HCT116 (cell line): ENCODE measurements at regions not wholly inside any gene's neighbourhood (a gene's known extent, or its start where the extent isn't known, plus 50 kb on each side); places are given as distances from the start of the nearest gene placed in this dataset.

Source experiments
- ATAC-seq: fragments of 200-7000 bp; cut with Tn5 transposase; 2 replicates; pipeline ENCODE4 v1.9.1; 2020; ENCODE audit warnings: mild to moderate bottlenecking, moderate library complexity
- BruUV-seq: library from RNA; stranded (reverse); fragments of 400-500 nt; replicated peaks from 2 replicates; lab custom pipeline; 2021; lab: Mats Ljungman, UMichigan
- CTCF ChIA-PET: fragments of 300-600 bp; sonication (Branson Sonifier 250); formaldehyde crosslinking; loops from one replicate; lab custom pipeline; 2021; ENCODE audit warnings: antibody characterized with exemption; lab: Charles Lee
- POLR2A ChIA-PET: fragments of 300-600, 350-600 bp; sonication (Branson Sonifier 250); formaldehyde crosslinking; loops from one replicate; lab custom pipeline; 2021; ENCODE audit warnings: antibody characterized with exemption; lab: Charles Lee
- RAD21 ChIA-PET, 2 experiments: fragments of 300-600 bp; sonication (Branson Sonifier 250); formaldehyde crosslinking; loops; one replicate each; lab custom pipeline; 2023; ENCODE audit warnings: low total read pairs in 2 of 2; ENCODE audit not compliant: uncharacterized antibody in 2 of 2, unreplicated experiment in 2 of 2, low non-redundant PET in 1 of 2; lab: Charles Lee
- DNase-seq: peaks from one replicate; pipeline ENCODE4 v3.0.0-alpha.2; 2010; ENCODE audit warnings: low read depth, low spot score
- H2AFZ ChIP-seq: fragments of 200-600 bp; shearing (Covaris generic), sonication (generic); 2 replicates; pipeline ENCODE4 v1.6.1; 2017; ENCODE audit warnings: low read depth, mixed run types, mixed read lengths, antibody characterized with exemption, low read length; ENCODE audit not compliant: poor library complexity, severe bottlenecking
- H3K27ac ChIP-seq: 2 replicates; pipeline ENCODE4 v1.5.1; 2012; ENCODE audit warnings: low read depth, low read length
- H3K27me3 ChIP-seq: fragments of 200-600 bp; sonication (generic); 2 replicates; pipeline ENCODE4 v1.6.1; 2016; ENCODE audit warnings: mixed run types, low read length, mixed read lengths; ENCODE audit not compliant: insufficient read depth
- H3K36me3 ChIP-seq, 2 experiments: fragments of 200-500 bp in 1 of 2; fragments of 200-600 bp in 1 of 2; sonication (Bioruptor generic) in 1 of 2; sonication (generic) in 1 of 2; 2 replicates each; pipeline versions ENCODE4 v1.5.1 to v1.6.1; 2014 to 2016; ENCODE audit warnings: low read length in 2 of 2, inconsistent platforms in 1 of 2, mixed read lengths in 1 of 2, mixed run types in 1 of 2; ENCODE audit not compliant: insufficient read depth in 2 of 2, control insufficient read depth in 1 of 2
- H3K4me1 ChIP-seq, 2 experiments: fragments of 200-600 bp in 1 of 2; sonication (generic) in 1 of 2; 2 replicates each; pipeline versions ENCODE4 v1.5.1 to v1.6.1; 2012 to 2017; ENCODE audit warnings: low read length in 2 of 2, inconsistent platforms in 1 of 2, mild to moderate bottlenecking in 1 of 2, mixed read lengths in 1 of 2, mixed run types in 1 of 2, moderate library complexity in 1 of 2; ENCODE audit not compliant: insufficient read depth in 2 of 2, control insufficient read depth in 1 of 2
- H3K4me2 ChIP-seq: fragments of 200-600 bp; sonication (generic); 2 replicates; pipeline ENCODE4 v1.6.1; 2017; ENCODE audit warnings: mixed run types, low read length, mixed read lengths
- H3K4me3 ChIP-seq, 2 experiments: fragments of 200-600 bp in 1 of 2; sonication (generic) in 1 of 2; replicated peaks in 1 of 2; 2 replicates each; pipeline ENCODE4 v1.5.1; 2011 to 2016; ENCODE audit warnings: low read length in 2 of 2, control low read depth in 1 of 2, low read depth in 1 of 2, mild to moderate bottlenecking in 1 of 2, mixed read lengths in 1 of 2, mixed run types in 1 of 2
- H3K79me2 ChIP-seq: fragments of 200-600 bp; sonication (generic); 2 replicates; pipeline ENCODE4 v1.6.1; 2017; ENCODE audit warnings: mild to moderate bottlenecking, mixed run types, low read length, moderate library complexity, mixed read lengths; ENCODE audit not compliant: insufficient read depth
- H3K9ac ChIP-seq: fragments of 200-600 bp; sonication (generic); 2 replicates; pipeline ENCODE4 v1.6.1; 2016; ENCODE audit warnings: low read length, mixed read lengths
- H3K9me2 ChIP-seq: fragments of 200-600 bp; sonication (generic), shearing (Covaris generic); 2 replicates; pipeline ENCODE4 v1.6.1; 2017; ENCODE audit warnings: mixed run types, mild to moderate bottlenecking, moderate library complexity; ENCODE audit not compliant: insufficient read depth
- H3K9me3 ChIP-seq, 2 experiments: fragments of 200-500 bp in 1 of 2; fragments of 200-600 bp in 1 of 2; sonication (Bioruptor generic) in 1 of 2; sonication (generic) in 1 of 2; 2 replicates each; pipeline ENCODE4 v1.6.1; 2014 to 2017; ENCODE audit warnings: low read length in 2 of 2, mixed read lengths in 2 of 2, inconsistent platforms in 1 of 2, low read depth in 1 of 2, mild to moderate bottlenecking in 1 of 2, mixed run types in 1 of 2, moderate library complexity in 1 of 2; ENCODE audit not compliant: control insufficient read depth in 1 of 2, insufficient read depth in 1 of 2
- H4K20me1 ChIP-seq: fragments of 200-600 bp; sonication (generic), shearing (Covaris generic); 2 replicates; pipeline ENCODE4 v1.6.1; 2017; ENCODE audit warnings: mixed run types, mild to moderate bottlenecking, moderate library complexity; ENCODE audit not compliant: insufficient read depth
- CBX3 ChIP-seq: IDR thresholded peaks from 2 replicates; pipeline ENCODE4 v1.6.1; 2012; ENCODE audit warnings: low read depth
- CEBPB ChIP-seq: IDR thresholded peaks from 2 replicates; pipeline ENCODE4 v1.6.1; 2012; ENCODE audit warnings: low read depth
- CTCF ChIP-seq, 3 experiments: fragments of 200-600 bp in 1 of 3; sonication (generic) in 1 of 3; IDR thresholded peaks in 2 of 3; conservative IDR thresholded peaks in 1 of 3; 2 replicates each; pipeline ENCODE4 v1.5.1; 2012 to 2017; ENCODE audit warnings: low read depth in 2 of 3, low read length in 2 of 3, antibody characterized with exemption in 1 of 3, borderline replicate concordance in 1 of 3, control low read depth in 1 of 3, mild to moderate bottlenecking in 1 of 3, mixed read lengths in 1 of 3, mixed run types in 1 of 3, moderate library complexity in 1 of 3; ENCODE audit not compliant: insufficient read depth in 1 of 3
- EGR1 ChIP-seq: IDR thresholded peaks from 2 replicates; pipeline ENCODE4 v1.6.1; 2012; ENCODE audit warnings: low read depth
- ELF1 ChIP-seq: IDR thresholded peaks from 2 replicates; pipeline ENCODE4 v1.6.1; 2012; ENCODE audit warnings: low read depth, borderline replicate concordance
- EZH2 ChIP-seq: fragments of 200-600 bp; sonication (generic); IDR thresholded peaks from 2 replicates; pipeline ENCODE4 v1.6.1; 2017; ENCODE audit warnings: antibody characterized with exemption, mixed run types
- FOSL1 ChIP-seq: IDR thresholded peaks from 2 replicates; pipeline ENCODE4 v1.6.1; 2012; ENCODE audit warnings: low read depth
- JUND ChIP-seq: IDR thresholded peaks from 2 replicates; pipeline ENCODE4 v1.6.1; 2012
- MAX ChIP-seq: IDR thresholded peaks from 2 replicates; pipeline ENCODE4 v1.6.1; 2012
- POLR2AphosphoS5 ChIP-seq: IDR thresholded peaks from 2 replicates; pipeline ENCODE4 v1.6.1; 2011; ENCODE audit warnings: mild to moderate bottlenecking, low read depth, low read length, moderate library complexity
- REST ChIP-seq: IDR thresholded peaks from 2 replicates; pipeline ENCODE4 v1.6.1; 2012; ENCODE audit warnings: low read depth
- SIN3A ChIP-seq: IDR thresholded peaks from 2 replicates; pipeline ENCODE4 v1.6.1; 2012; ENCODE audit warnings: low read depth
- SRF ChIP-seq: IDR thresholded peaks from 2 replicates; pipeline ENCODE4 v1.6.1; 2012; ENCODE audit warnings: low read depth
- TCF7L2 ChIP-seq: IDR thresholded peaks from 2 replicates; pipeline ENCODE4 v1.7.0; 2011; ENCODE audit warnings: borderline replicate concordance, inconsistent platforms; ENCODE audit not compliant: insufficient read depth, insufficient read length; ENCODE audit errors: extremely low read depth
- YY1 ChIP-seq: IDR thresholded peaks from 2 replicates; pipeline ENCODE4 v1.6.1; 2011; ENCODE audit warnings: low read length, low read depth, moderate library complexity, mild to moderate bottlenecking; ENCODE audit not compliant: insufficient replicate concordance; ENCODE audit errors: extremely low read depth
- intact Hi-C: fragments of 100-400 bp; cut with micrococcal nuclease; formaldehyde crosslinking; loops from 2 replicates; pipeline ENCODE4 v1.10.0; 2022

- no peaks in the 10 kb centered on the region for H3K27me3 ChIP-seq
- H3K27ac ChIP-seq, result no peak overlapping the region
- no peaks in the 10 kb centered on the region for H3K9me2 ChIP-seq
- RAD21 ChIA-PET, result no interaction called here
- H3K4me1 ChIP-seq, result no peaks in the 10 kb centered on the region
- no peak overlapping the region for H2AFZ ChIP-seq
- H3K36me3 ChIP-seq, result no peaks in the 10 kb centered on the region
- POLR2A ChIA-PET, result no interaction called here
- no peaks in the 10 kb centered on the region for H3K79me2 ChIP-seq
- no peak for DNase-seq
- CTCF ChIA-PET, result no interaction called here
- no peak for ATAC-seq
- intact Hi-C loops, result no loop called here
- TF ChIP-seq CTCF (IDR thresholded peaks at IDR 0.05 in 2 of 3, conservative IDR thresholded peaks at IDR 0.05 in 1 of 3; ENCODE audit: borderline replicate concordance in 1 of 3, insufficient read depth in 1 of 3, low read depth in 2 of 3, low read length in 2 of 3), result no peak
- TF ChIP-seq SRF, result no peak
- TF ChIP-seq MAX, result no peak
- H3K4me3 ChIP-seq, result no peak overlapping the region
- no TSS peak for BruUV-seq
- no peak overlapping the region for H3K9ac ChIP-seq
- H3K4me2 ChIP-seq, result no peak overlapping the region
- no peaks in the 10 kb centered on the region for H4K20me1 ChIP-seq
- peaks cover 0 to 8% of the 10 kb centered on the region in 2 experiments; a peak in 2 of 4 replicates for H3K9me3 ChIP-seq
Observed at GRCh38 chr21:18002393-18002792, 183.2 kb upstream of the C21orf91 start.

GRCh38 chr21:18000981-18001686, 182.0 kb upstream of the C21orf91 start:
- CTCF ChIA-PET, result no interaction called here
- H3K9me2 ChIP-seq, result no peaks in the 10 kb centered on the region
- ATAC-seq, result no peak
- TF ChIP-seq SIN3A, result no peak
- TF ChIP-seq TCF7L2, result no peak
- TF ChIP-seq EZH2, result no peak
- TF ChIP-seq JUND, result no peak
- TF ChIP-seq ELF1, result no peak
- TF ChIP-seq CEBPB, result no peak
- TF ChIP-seq REST, result no peak
- TF ChIP-seq YY1, result no peak
- no peak for TF ChIP-seq FOSL1
- no peak for TF ChIP-seq POLR2AphosphoS5
- TF ChIP-seq CBX3, result no peak
- no peak for TF ChIP-seq MAX
- TF ChIP-seq EGR1, result no peak
- TF ChIP-seq SRF, result no peak

More at GRCh38 chr21:18000981-18001686, 182.0 kb upstream of the C21orf91 start:
- BruUV-seq, result no TSS peak
- Histone ChIP-seq H4K20me1 (no peaks in the 10 kb centered on the region), H3K27ac (no peak overlapping the region), H3K27me3 (no peaks in the 10 kb centered on the region), H3K4me2 (no peak overlapping the region), H3K4me1 (no peaks in the 10 kb centered on the region), H3K4me3 (no peak overlapping the region), H3K9me3 (peaks cover 4 to 5% of the 10 kb centered on the region in 2 experiments; a peak in 2 of 4 replicates), H2AFZ (no peak overlapping the region), H3K36me3 (no peaks in the 10 kb centered on the region), H3K9ac (no peak overlapping the region), H3K79me2 (no peaks in the 10 kb centered on the region)
- intact Hi-C loops, result no loop called here
- RAD21 ChIA-PET, result no interaction called here
- DNase-seq, result no peak
- POLR2A ChIA-PET, result no interaction called here
